ENCODE measurements at regions not wholly inside any gene's neighbourhood (a gene's known extent, or its start where the extent isn't known, plus 50 kb on each side); places are given as distances from the start of the nearest gene placed in this dataset.
"Not testable (repeated sequence)": the region's sequence is repeated elsewhere in the genome, so short reads cannot be mapped to it uniquely, and the experiment has no call there.

- DNase-seq, result no peak
These were observed 84.0 kb upstream of the BMP2K start for GRCh38 chr4:78691971-78692821.

GRCh38 chr4:78692822-78693170 lies 83.4 kb upstream of the BMP2K start:
- DNase-seq, result no peak

GRCh38 chr4:78693777-78694456 lies 82.2 kb upstream of the BMP2K start:
- no peak for DNase-seq

GRCh38 chr4:78694457-78694787 lies 81.7 kb upstream of the BMP2K start:
- DNase-seq, result no peak

- no peak for DNase-seq
These were observed 80.2 kb upstream of the BMP2K start for GRCh38 chr4:78695910-78696309.

GRCh38 chr4:78703079-78703478 lies 73.1 kb upstream of the BMP2K start:
- DNase-seq, result no peak

GRCh38 chr4:78704317-78704716 lies 71.8 kb upstream of the BMP2K start:
- no peak for DNase-seq

GRCh38 chr4:78704981-78705683 lies 71.0 kb upstream of the BMP2K start:
- no peak for DNase-seq

GRCh38 chr4:78706302-78706701 lies 69.8 kb upstream of the BMP2K start:
- DNase-seq, result no peak

GRCh38 chr4:78707268-78707667 lies 68.9 kb upstream of the BMP2K start:
- DNase-seq, result no peak

- no peak for DNase-seq
These were observed 68.4 kb upstream of the BMP2K start for GRCh38 chr4:78707793-78708192.

GRCh38 chr4:78710536-78710935 lies 65.6 kb upstream of the BMP2K start:
- DNase-seq, result no peak

- DNase-seq, result no peak
These were observed 64.5 kb upstream of the BMP2K start for GRCh38 chr4:78711676-78712075.

GRCh38 chr4:78714598-78714997 lies 61.6 kb upstream of the BMP2K start:
- DNase-seq, result not testable (repeated sequence)

- DNase-seq, result not testable (repeated sequence)
These were observed 60.8 kb upstream of the BMP2K start for GRCh38 chr4:78715372-78715771.

GRCh38 chr4:78717712-78718111 lies 58.4 kb upstream of the BMP2K start:
- not testable (repeated sequence) for DNase-seq

GRCh38 chr4:78720204-78720603 lies 55.9 kb upstream of the BMP2K start:
- no peak for DNase-seq

GRCh38 chr4:78720994-78721677 lies 55.0 kb upstream of the BMP2K start:
- DNase-seq, result peak; percentile 4

- DNase-seq, result no peak
These were observed 54.4 kb upstream of the BMP2K start for GRCh38 chr4:78721747-78722146.

GRCh38 chr4:78722320-78722719 lies 53.8 kb upstream of the BMP2K start:
- no peak for DNase-seq

GRCh38 chr4:78722878-78723277 lies 53.3 kb upstream of the BMP2K start:
- DNase-seq, result no peak
